Karpas-422 (cell line): ENCODE measurements at regions not wholly inside any gene's neighbourhood (a gene's known extent, or its start where the extent isn't known, plus 50 kb on each side); places are given as distances from the start of the nearest gene placed in this dataset.

Experiments
- DNase-seq: peaks from one replicate; pipeline ENCODE4 v3.0.0-alpha.2; 2015
- H2AFZ ChIP-seq: fragments of 200-600 bp; sonication (generic); 2 replicates; pipeline ENCODE4 v1.6.1; 2014; ENCODE audit warnings: antibody characterized with exemption, low read length, mixed read lengths
- H3K27ac ChIP-seq: fragments of 200-600 bp; sonication (generic); 2 replicates; pipeline ENCODE4 v1.5.1; 2014; ENCODE audit warnings: mild to moderate bottlenecking, low read length, moderate library complexity
- H3K27me3 ChIP-seq: fragments of 200-600 bp; sonication (generic); 2 replicates; pipeline ENCODE4 v1.6.1; 2014; ENCODE audit warnings: low read length, mixed read lengths
- H3K36me3 ChIP-seq: fragments of 200-600 bp; sonication (generic); 2 replicates; pipeline ENCODE4 v1.6.1; 2014; ENCODE audit warnings: low read length, mixed read lengths; ENCODE audit not compliant: insufficient read depth
- H3K4me1 ChIP-seq: fragments of 200-600 bp; sonication (generic); 2 replicates; pipeline ENCODE4 v1.6.1; 2014; ENCODE audit warnings: mild to moderate bottlenecking, low read length, mixed read lengths
- H3K4me2 ChIP-seq: fragments of 200-600 bp; sonication (generic); 2 replicates; pipeline ENCODE4 v1.6.1; 2014; ENCODE audit warnings: low read length, low read depth, mild to moderate bottlenecking; ENCODE audit not compliant: poor library complexity, severe bottlenecking
- H3K4me3 ChIP-seq: fragments of 200-600 bp; sonication (generic); 2 replicates; pipeline ENCODE4 v1.5.1; 2014; ENCODE audit warnings: mild to moderate bottlenecking, antibody characterized with exemption, low read length, mixed read lengths
- H3K79me2 ChIP-seq: fragments of 200-600 bp; sonication (generic); 2 replicates; pipeline ENCODE4 v1.6.1; 2014; ENCODE audit warnings: mild to moderate bottlenecking, low read length, mixed read lengths
- H3K9ac ChIP-seq: fragments of 200-600 bp; sonication (generic); 2 replicates; pipeline ENCODE4 v1.6.0; 2014; ENCODE audit warnings: low read length
- H3K9me2 ChIP-seq: fragments of 200-600 bp; sonication (generic), shearing (Covaris generic); replicated peaks from 2 replicates; pipeline ENCODE4 v1.6.0; 2014; ENCODE audit warnings: mild to moderate bottlenecking, low read length, moderate library complexity; ENCODE audit not compliant: insufficient read depth
- H3K9me3 ChIP-seq: fragments of 300-700, 200-600 bp; sonication (generic); 2 replicates; pipeline ENCODE4 v1.6.1; 2014; ENCODE audit warnings: low read length, mixed read lengths
- H4K20me1 ChIP-seq: fragments of 200-600 bp; sonication (generic); 2 replicates; pipeline ENCODE4 v1.6.1; 2014; ENCODE audit warnings: mild to moderate bottlenecking, antibody characterized with exemption, low read length, low read depth; ENCODE audit not compliant: insufficient read depth

DNA sequence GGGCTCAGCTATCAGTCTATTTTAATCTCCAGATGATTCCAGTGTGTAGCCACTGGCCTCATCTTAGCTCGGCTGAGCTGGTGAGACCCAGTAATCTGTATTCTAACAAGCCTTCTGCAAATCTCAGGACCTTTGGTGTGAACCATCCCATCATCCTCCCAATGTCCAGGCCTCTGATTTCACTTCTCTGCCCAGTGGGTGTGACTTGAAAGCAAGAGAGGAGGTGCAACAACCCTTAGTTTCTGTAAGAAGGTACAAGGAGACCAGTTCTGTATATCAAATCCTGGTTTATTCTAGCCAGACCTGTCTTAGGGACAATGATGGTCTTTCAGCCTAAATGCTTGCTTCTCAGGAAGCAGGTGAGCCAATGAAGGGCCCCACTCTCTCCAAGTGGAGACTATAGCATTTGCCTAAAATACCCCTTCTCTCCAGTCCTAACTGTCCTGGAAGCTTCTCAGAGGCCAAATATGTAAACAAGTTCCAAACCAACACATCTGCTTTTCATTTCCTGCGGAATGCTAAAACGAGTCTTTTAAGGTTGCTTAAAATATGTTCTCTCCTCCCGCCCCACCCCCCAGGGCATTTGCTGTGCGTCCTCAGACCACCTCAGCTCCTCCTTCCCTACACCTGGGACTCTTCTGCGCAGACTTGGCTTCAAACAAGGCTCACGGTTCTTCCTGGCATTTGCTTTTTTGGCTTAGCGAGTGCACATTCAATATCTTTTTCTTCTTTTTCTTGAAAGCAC, 78.4 kb upstream of the FUT8 start:
- H4K20me1 ChIP-seq, result no peaks in the 10 kb centered on the region
- no peak overlapping the region for H3K27ac ChIP-seq
- peaks cover 58% of the 10 kb centered on the region for H3K4me1 ChIP-seq
- no peaks in the 10 kb centered on the region for H3K79me2 ChIP-seq
- H3K27me3 ChIP-seq, result no peaks in the 10 kb centered on the region
- H3K36me3 ChIP-seq, result no peaks in the 10 kb centered on the region
- peak overlapping the region; percentile 2 for H2AFZ ChIP-seq
- no peak overlapping the region for H3K9ac ChIP-seq
- peak overlapping the region; percentile 18 for H3K4me2 ChIP-seq
- H3K4me3 ChIP-seq, result no peak overlapping the region
- no peak for DNase-seq
- H3K9me3 ChIP-seq, result no peaks in the 10 kb centered on the region
- H3K9me2 ChIP-seq, result no peaks in the 10 kb centered on the region

DNA sequence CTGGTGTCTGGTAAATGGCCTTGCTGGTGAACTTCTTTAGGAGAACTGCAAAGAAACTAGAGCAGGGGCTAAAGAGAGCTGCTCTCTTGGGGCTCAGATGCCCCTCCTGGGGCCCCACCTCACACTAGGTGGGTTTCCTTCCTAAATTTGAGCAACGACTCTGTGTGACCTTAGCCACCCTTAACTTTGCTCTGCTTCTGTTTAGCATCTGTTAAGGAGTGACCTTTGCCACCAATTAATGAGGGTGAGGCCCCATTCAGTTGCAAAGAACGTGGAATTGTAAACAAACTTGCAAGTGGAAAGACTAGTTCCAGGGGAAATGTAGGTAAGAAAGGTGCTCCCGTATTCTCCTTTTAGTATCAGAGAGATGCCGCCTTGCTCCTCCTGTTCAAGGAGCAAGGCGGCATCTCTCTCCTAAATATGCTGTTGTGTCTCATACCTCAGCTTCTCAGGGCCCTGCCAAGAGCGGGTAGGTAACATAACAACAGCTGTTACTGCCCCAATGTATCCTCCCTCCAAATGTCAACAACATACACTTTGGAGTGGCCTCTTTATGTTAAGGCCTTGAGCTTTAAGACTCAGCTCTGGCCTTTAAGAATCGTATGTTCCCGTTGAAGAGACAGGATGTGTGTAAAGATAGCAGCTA, 77.6 kb upstream of the FUT8 start:
- Histone ChIP-seq H3K4me3 (no peak overlapping the region), H3K9me3 (no peaks in the 10 kb centered on the region), H3K9me2 (no peaks in the 10 kb centered on the region), H3K9ac (no peak overlapping the region), H3K27me3 (no peaks in the 10 kb centered on the region), H3K4me2 (peak overlapping the region; percentile 18), H3K4me1 (peaks cover 50% of the 10 kb centered on the region), H3K36me3 (no peaks in the 10 kb centered on the region), H3K27ac (no peak overlapping the region), H3K79me2 (no peaks in the 10 kb centered on the region), H2AFZ (peak overlapping the region; percentile 2), H4K20me1 (no peaks in the 10 kb centered on the region)
- DNase-seq, result no peak

DNA sequence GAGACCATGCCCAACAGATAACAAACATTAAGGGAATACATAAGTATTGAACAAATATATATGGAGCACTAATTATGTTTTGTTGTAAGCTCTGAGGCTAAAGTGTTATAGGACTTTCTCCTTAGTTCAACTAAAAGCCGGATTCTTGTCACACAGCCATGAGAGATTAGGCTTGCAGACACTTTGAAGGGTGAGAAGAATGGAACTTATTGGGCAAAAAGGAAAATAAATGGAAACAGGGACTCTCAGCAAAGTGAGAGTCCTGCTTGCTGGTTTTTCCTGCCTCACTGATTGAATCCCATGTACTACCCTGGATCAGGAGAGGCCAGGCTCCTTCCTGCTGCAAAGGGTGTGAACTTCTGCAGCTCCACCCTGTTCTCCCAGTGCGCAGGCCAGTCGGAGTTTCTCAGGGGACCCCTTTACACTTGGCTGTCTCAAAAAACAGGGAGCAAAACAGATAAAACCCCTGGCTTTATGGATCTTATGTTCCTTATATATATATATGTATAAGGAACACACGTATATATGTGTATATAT, 77.1 kb upstream of the FUT8 start:
- Histone ChIP-seq H3K9me3 (no peaks in the 10 kb centered on the region), H3K4me3 (no peak overlapping the region), H3K27ac (no peak overlapping the region), H4K20me1 (no peaks in the 10 kb centered on the region), H3K36me3 (no peaks in the 10 kb centered on the region), H3K27me3 (no peaks in the 10 kb centered on the region), H3K9ac (no peak overlapping the region), H3K4me2 (no peak overlapping the region), H3K79me2 (no peaks in the 10 kb centered on the region), H2AFZ (no peak overlapping the region), H3K4me1 (peaks cover 44% of the 10 kb centered on the region), H3K9me2 (no peaks in the 10 kb centered on the region)
- no peak for DNase-seq

DNA sequence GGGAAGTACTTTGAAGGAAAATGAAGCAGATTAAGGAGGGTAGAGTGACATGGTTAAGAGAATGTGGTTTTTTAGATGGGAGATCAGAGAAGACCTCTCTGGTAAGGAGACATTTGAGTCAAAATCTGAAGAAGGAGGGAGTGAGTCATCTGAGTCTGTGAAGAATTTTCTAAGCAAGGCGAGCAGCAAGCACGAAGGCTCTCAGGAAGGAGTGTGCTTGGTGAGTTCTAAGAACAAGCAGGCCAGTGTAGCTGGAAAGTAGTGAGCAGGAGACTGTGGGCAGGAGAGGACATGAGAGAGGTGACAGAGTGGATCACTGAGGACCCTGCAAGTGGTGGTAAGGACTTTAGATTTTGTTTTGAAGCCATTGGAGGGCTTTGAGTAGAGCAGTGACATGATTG, 76.3 kb upstream of the FUT8 start:
- no peaks in the 10 kb centered on the region for H3K27me3 ChIP-seq
- no peak overlapping the region for H3K4me3 ChIP-seq
- H3K36me3 ChIP-seq, result no peaks in the 10 kb centered on the region
- no peak overlapping the region for H3K4me2 ChIP-seq
- H2AFZ ChIP-seq, result no peak overlapping the region
- no peak overlapping the region for H3K27ac ChIP-seq
- no peak overlapping the region for H3K9ac ChIP-seq
- no peaks in the 10 kb centered on the region for H3K79me2 ChIP-seq
- no peaks in the 10 kb centered on the region for H3K9me2 ChIP-seq
- H4K20me1 ChIP-seq, result no peaks in the 10 kb centered on the region
- H3K9me3 ChIP-seq, result no peaks in the 10 kb centered on the region
- no peak for DNase-seq
- H3K4me1 ChIP-seq, result peaks cover 38% of the 10 kb centered on the region

DNA sequence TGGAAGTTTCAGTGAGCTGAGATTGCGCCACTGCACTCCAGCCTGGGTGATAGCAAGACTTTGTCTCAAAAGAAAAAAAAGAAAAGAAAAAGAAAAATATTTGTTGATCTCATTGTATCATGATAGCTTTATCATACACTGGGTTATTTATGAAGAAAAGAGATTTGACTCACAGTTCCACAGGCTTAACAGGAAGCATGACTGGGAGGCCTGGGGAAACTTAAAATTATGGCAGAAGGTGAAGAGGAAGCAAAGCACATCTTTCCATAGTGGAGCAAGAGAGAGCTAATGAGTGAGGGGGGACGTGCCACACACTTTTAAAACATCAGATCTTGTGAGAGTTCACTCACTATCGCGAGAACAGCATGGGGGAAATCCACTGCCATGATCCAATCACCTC, 72.7 kb upstream of the FUT8 start:
- H3K36me3 ChIP-seq, result no peaks in the 10 kb centered on the region
- no peak overlapping the region for H3K9ac ChIP-seq
- no peaks in the 10 kb centered on the region for H3K79me2 ChIP-seq
- H2AFZ ChIP-seq, result no peak overlapping the region
- H3K9me3 ChIP-seq, result no peaks in the 10 kb centered on the region
- no peak for DNase-seq
- H3K27me3 ChIP-seq, result no peaks in the 10 kb centered on the region
- H3K27ac ChIP-seq, result no peak overlapping the region
- H3K4me1 ChIP-seq, result peaks cover 3% of the 10 kb centered on the region
- H3K4me2 ChIP-seq, result no peak overlapping the region
- H3K9me2 ChIP-seq, result no peaks in the 10 kb centered on the region
- H4K20me1 ChIP-seq, result no peaks in the 10 kb centered on the region
- no peak overlapping the region for H3K4me3 ChIP-seq

DNA sequence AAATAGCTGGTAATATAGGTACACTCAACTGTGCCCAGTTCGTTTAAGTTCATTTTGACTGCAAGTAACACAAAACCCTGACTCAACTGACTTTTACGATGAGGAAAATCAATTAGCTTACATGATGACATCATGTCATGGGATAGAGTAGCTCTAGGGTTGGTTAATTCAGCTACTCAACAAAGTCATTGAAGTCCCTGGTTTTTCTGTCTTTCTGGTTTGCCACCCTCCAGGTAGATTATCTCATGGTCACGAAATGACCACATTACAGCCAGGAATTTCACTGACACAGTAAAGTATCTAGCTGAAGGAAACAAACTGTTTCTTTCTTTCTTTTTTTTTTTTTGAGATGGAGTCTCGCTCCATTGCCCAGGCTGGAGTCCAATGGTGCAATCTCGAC, 68.5 kb upstream of the FUT8 start:
- Histone ChIP-seq H2AFZ (no peak overlapping the region), H3K79me2 (no peaks in the 10 kb centered on the region), H3K27me3 (no peaks in the 10 kb centered on the region), H3K36me3 (no peaks in the 10 kb centered on the region), H3K4me1 (no peaks in the 10 kb centered on the region), H4K20me1 (no peaks in the 10 kb centered on the region), H3K9ac (no peak overlapping the region), H3K27ac (no peak overlapping the region), H3K9me3 (no peaks in the 10 kb centered on the region), H3K4me2 (no peak overlapping the region), H3K9me2 (no peaks in the 10 kb centered on the region), H3K4me3 (no peak overlapping the region)
- no peak for DNase-seq

DNA sequence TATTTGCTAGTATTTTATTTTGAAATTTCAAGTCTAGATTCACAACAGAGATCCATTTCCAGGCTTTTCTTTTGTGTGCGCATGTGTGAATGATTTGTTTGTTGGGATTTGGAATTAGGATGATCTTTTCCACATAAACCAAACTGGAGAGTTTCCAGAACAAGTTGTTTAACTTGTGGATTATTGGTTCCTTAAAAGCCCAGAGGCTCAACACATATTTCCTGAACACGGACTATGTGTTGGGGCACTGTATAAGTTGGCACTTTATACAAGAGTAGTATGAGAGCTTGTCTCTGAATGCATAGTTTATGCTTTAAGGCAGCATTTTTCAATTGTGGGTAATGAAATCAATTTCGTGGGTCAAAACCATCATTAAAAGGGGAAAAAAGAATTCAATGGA, 67.3 kb upstream of the FUT8 start:
- Histone ChIP-seq H3K36me3 (no peaks in the 10 kb centered on the region), H3K4me3 (no peak overlapping the region), H3K9me2 (no peaks in the 10 kb centered on the region), H3K4me1 (no peaks in the 10 kb centered on the region), H3K4me2 (no peak overlapping the region), H3K27me3 (no peaks in the 10 kb centered on the region), H3K79me2 (no peaks in the 10 kb centered on the region), H3K9ac (no peak overlapping the region), H2AFZ (no peak overlapping the region), H3K9me3 (no peaks in the 10 kb centered on the region), H4K20me1 (no peaks in the 10 kb centered on the region), H3K27ac (no peak overlapping the region)
- no peak for DNase-seq

DNA sequence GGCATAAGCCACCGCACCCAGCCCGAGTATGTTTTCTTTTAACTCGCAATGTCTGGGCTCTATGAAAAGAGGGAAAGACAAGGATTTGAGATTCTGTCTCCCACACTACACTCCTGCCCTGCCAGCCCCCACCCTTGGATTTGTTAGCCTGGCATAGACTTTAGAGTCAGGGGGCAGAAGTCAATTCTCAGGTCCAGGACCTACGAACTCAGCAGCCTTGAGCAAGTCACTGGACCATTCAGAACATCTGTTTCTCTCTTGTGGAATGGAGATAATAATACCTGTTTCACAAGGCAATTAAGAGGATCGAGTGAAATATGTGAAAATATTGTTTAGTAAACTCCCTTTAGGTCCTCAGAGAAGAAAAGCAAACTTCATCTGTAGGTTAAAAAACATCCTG, 66.1 kb upstream of the FUT8 start:
- H3K27me3 ChIP-seq, result no peaks in the 10 kb centered on the region
- no peak overlapping the region for H3K9ac ChIP-seq
- H3K4me3 ChIP-seq, result no peak overlapping the region
- H3K79me2 ChIP-seq, result no peaks in the 10 kb centered on the region
- no peaks in the 10 kb centered on the region for H3K9me2 ChIP-seq
- no peak overlapping the region for H3K27ac ChIP-seq
- H3K4me1 ChIP-seq, result peaks cover 5% of the 10 kb centered on the region
- no peaks in the 10 kb centered on the region for H3K9me3 ChIP-seq
- no peak for DNase-seq
- no peak overlapping the region for H3K4me2 ChIP-seq
- H2AFZ ChIP-seq, result no peak overlapping the region
- no peaks in the 10 kb centered on the region for H4K20me1 ChIP-seq
- H3K36me3 ChIP-seq, result no peaks in the 10 kb centered on the region
